ENCODE measurements at regions not wholly inside any gene's neighbourhood (a gene's known extent, or its start where the extent isn't known, plus 50 kb on each side); places are given as distances from the start of the nearest gene placed in this dataset.

GRCh38 chrX:39760930-39761329, 336.8 kb downstream of the BCOR start:
- Histone ChIP-seq H3K27me3 (ENCODE audit: insufficient read depth, low read length) (no peaks in the 10 kb centered on the region), H3K4me1 (ENCODE audit: insufficient read depth, low read length) (no peaks in the 10 kb centered on the region), H3K9me3 (ENCODE audit: low read depth, low read length) (no peaks in the 10 kb centered on the region), H3K4me3 (ENCODE audit: low read length) (no peak overlapping the region)

- no peaks in the 10 kb centered on the region for H3K9me3 ChIP-seq (ENCODE audit: low read depth, low read length)
- H3K4me3 ChIP-seq (ENCODE audit: low read length) = no peak overlapping the region
- H3K27me3 ChIP-seq (ENCODE audit: insufficient read depth, low read length) = no peaks in the 10 kb centered on the region
- no peaks in the 10 kb centered on the region for H3K4me1 ChIP-seq (ENCODE audit: insufficient read depth, low read length)
These were observed 335.4 kb downstream of the BCOR start for GRCh38 chrX:39762266-39762841.

- H3K27me3 ChIP-seq (ENCODE audit: insufficient read depth, low read length) = no peaks in the 10 kb centered on the region
These were observed 333.3 kb downstream of the BCOR start for GRCh38 chrX:39764441-39764914.

GRCh38 chrX:39765327-39765726, 332.4 kb downstream of the BCOR start:
- Histone ChIP-seq H3K27me3 (ENCODE audit: insufficient read depth, low read length) (no peaks in the 10 kb centered on the region), H3K4me3 (ENCODE audit: low read length) (no peak overlapping the region), H3K4me1 (ENCODE audit: insufficient read depth, low read length) (no peaks in the 10 kb centered on the region), H3K9me3 (ENCODE audit: low read depth, low read length) (no peaks in the 10 kb centered on the region)

More at GRCh38 chrX:39764441-39764914, 333.3 kb downstream of the BCOR start:
- Histone ChIP-seq H3K4me3 (ENCODE audit: low read length) (no peak overlapping the region), H3K9me3 (ENCODE audit: low read depth, low read length) (no peaks in the 10 kb centered on the region), H3K4me1 (ENCODE audit: insufficient read depth, low read length) (no peaks in the 10 kb centered on the region)

- Histone ChIP-seq H3K27me3 (ENCODE audit: insufficient read depth, low read length) (no peaks in the 10 kb centered on the region), H3K9me3 (ENCODE audit: low read depth, low read length) (no peaks in the 10 kb centered on the region), H3K4me3 (ENCODE audit: low read length) (no peak overlapping the region), H3K4me1 (ENCODE audit: insufficient read depth, low read length) (peaks cover 5% of the 10 kb centered on the region)
These were observed 331.6 kb downstream of the BCOR start for GRCh38 chrX:39766085-39766726.

- Histone ChIP-seq H3K9me3 (ENCODE audit: low read depth, low read length) (no peaks in the 10 kb centered on the region), H3K4me1 (ENCODE audit: insufficient read depth, low read length) (peaks cover 12% of the 10 kb centered on the region), H3K27me3 (ENCODE audit: insufficient read depth, low read length) (no peaks in the 10 kb centered on the region), H3K4me3 (ENCODE audit: low read length) (no peak overlapping the region)
These were observed 330.9 kb downstream of the BCOR start for GRCh38 chrX:39766855-39767254.

- H3K27me3 ChIP-seq (ENCODE audit: insufficient read depth, low read length) = no peaks in the 10 kb centered on the region
- peaks cover 17% of the 10 kb centered on the region for H3K4me1 ChIP-seq (ENCODE audit: insufficient read depth, low read length)
- no peak overlapping the region for H3K4me3 ChIP-seq (ENCODE audit: low read length)
These were observed 330.3 kb downstream of the BCOR start for GRCh38 chrX:39767446-39767845.

GRCh38 chrX:39769748-39770147, 328.0 kb downstream of the BCOR start:
- Histone ChIP-seq H3K27me3 (ENCODE audit: insufficient read depth, low read length) (no peaks in the 10 kb centered on the region), H3K4me3 (ENCODE audit: low read length) (no peak overlapping the region), H3K4me1 (ENCODE audit: insufficient read depth, low read length) (peaks cover 38% of the 10 kb centered on the region), H3K9me3 (ENCODE audit: low read depth, low read length) (no peaks in the 10 kb centered on the region)

More at GRCh38 chrX:39767446-39767845, 330.3 kb downstream of the BCOR start:
- H3K9me3 ChIP-seq (ENCODE audit: low read depth, low read length) = no peaks in the 10 kb centered on the region

GRCh38 chrX:39771089-39771488, 326.7 kb downstream of the BCOR start:
- no peaks in the 10 kb centered on the region for H3K27me3 ChIP-seq (ENCODE audit: insufficient read depth, low read length)
- no peak overlapping the region for H3K4me3 ChIP-seq (ENCODE audit: low read length)
- H3K4me1 ChIP-seq (ENCODE audit: insufficient read depth, low read length) = peaks cover 43% of the 10 kb centered on the region

GRCh38 chrX:39772057-39772832, 325.5 kb downstream of the BCOR start:
- Histone ChIP-seq H3K27me3 (ENCODE audit: insufficient read depth, low read length) (no peaks in the 10 kb centered on the region), H3K4me3 (ENCODE audit: low read length) (no peak overlapping the region), H3K9me3 (ENCODE audit: low read depth, low read length) (no peaks in the 10 kb centered on the region), H3K4me1 (ENCODE audit: insufficient read depth, low read length) (peaks cover 46% of the 10 kb centered on the region)

More at GRCh38 chrX:39771089-39771488, 326.7 kb downstream of the BCOR start:
- no peaks in the 10 kb centered on the region for H3K9me3 ChIP-seq (ENCODE audit: low read depth, low read length)

GRCh38 chrX:39773150-39773549, 324.6 kb downstream of the BCOR start:
- Histone ChIP-seq H3K9me3 (ENCODE audit: low read depth, low read length) (no peaks in the 10 kb centered on the region), H3K27me3 (ENCODE audit: insufficient read depth, low read length) (no peaks in the 10 kb centered on the region), H3K4me3 (ENCODE audit: low read length) (no peak overlapping the region), H3K4me1 (ENCODE audit: insufficient read depth, low read length) (peaks cover 55% of the 10 kb centered on the region)

- Histone ChIP-seq H3K4me3 (ENCODE audit: low read length) (no peak overlapping the region), H3K4me1 (ENCODE audit: insufficient read depth, low read length) (peaks cover 61% of the 10 kb centered on the region), H3K9me3 (ENCODE audit: low read depth, low read length) (no peaks in the 10 kb centered on the region), H3K27me3 (ENCODE audit: insufficient read depth, low read length) (no peaks in the 10 kb centered on the region)
These were observed 323.6 kb downstream of the BCOR start for GRCh38 chrX:39773923-39774773.

GRCh38 chrX:39774774-39775328, 322.9 kb downstream of the BCOR start:
- H3K4me1 ChIP-seq (ENCODE audit: insufficient read depth, low read length) = peaks cover 64% of the 10 kb centered on the region
- no peaks in the 10 kb centered on the region for H3K9me3 ChIP-seq (ENCODE audit: low read depth, low read length)
- no peak overlapping the region for H3K4me3 ChIP-seq (ENCODE audit: low read length)
- H3K27me3 ChIP-seq (ENCODE audit: insufficient read depth, low read length) = no peaks in the 10 kb centered on the region

GRCh38 chrX:39777623-39778025, 320.1 kb downstream of the BCOR start:
- H3K27me3 ChIP-seq (ENCODE audit: insufficient read depth, low read length) = no peaks in the 10 kb centered on the region
- no peaks in the 10 kb centered on the region for H3K9me3 ChIP-seq (ENCODE audit: low read depth, low read length)
- no peak overlapping the region for H3K4me3 ChIP-seq (ENCODE audit: low read length)
- H3K4me1 ChIP-seq (ENCODE audit: insufficient read depth, low read length) = peaks cover 55% of the 10 kb centered on the region
